ENCODE measurements at regions not wholly inside any gene's neighbourhood (a gene's known extent, or its start where the extent isn't known, plus 50 kb on each side); places are given as distances from the start of the nearest gene placed in this dataset.

GRCh38 chrX:125620715-125621587, 301.3 kb downstream of the TEX13C start:
- POLR2A ChIA-PET, result no interaction called here
- in situ Hi-C loops (cut with HindIII; ENCODE audit: extremely low pct_ligation_motif_present, low pct_unique_long_range_greater_than_20kb), result no loop called here
- intact Hi-C loops (cut with micrococcal nuclease; ENCODE audit: unreplicated experiment), result no loop called here

More at GRCh38 chrX:125620715-125621587, 301.3 kb downstream of the TEX13C start:
- CTCF ChIA-PET (ENCODE audit: low intra/inter-chr PET ratio, low total read pairs), result no interaction called here
- Histone ChIP-seq H3K27ac (ENCODE audit: extremely low read length, insufficient read depth, low read length) (no peak overlapping the region), H3K9ac (ENCODE audit: insufficient read depth, low read depth, low read length) (no peak overlapping the region), H3K4me3 (replicated peaks in 1 of 3; ENCODE audit: insufficient read depth in 1 of 3, low read depth in 2 of 3, low read length in 3 of 3) (no peak overlapping the region), H2AFZ (ENCODE audit: low read length) (no peak overlapping the region), H3K4me2 (ENCODE audit: low read depth, low read length) (no peak overlapping the region), H3K36me3 (replicated peaks in 1 of 2; ENCODE audit: control insufficient read depth in 1 of 2, insufficient read depth in 2 of 2, low read length in 2 of 2) (no peaks in the 10 kb centered on the region), H3K4me1 (ENCODE audit: insufficient read depth, low read length) (no peaks in the 10 kb centered on the region), H3K27me3 (ENCODE audit: control insufficient read depth in 1 of 2, insufficient read depth in 2 of 2, low read length in 2 of 2) (no peaks in the 10 kb centered on the region), H3K9me3 (ENCODE audit: low read length) (peaks cover 14% of the 10 kb centered on the region), H4K20me1 (ENCODE audit: insufficient read depth, low read length) (no peaks in the 10 kb centered on the region), H3K79me2 (ENCODE audit: insufficient read depth, low read length) (no peaks in the 10 kb centered on the region)
- TF ChIP-seq ZBTB2 (CRISPR knock-in tag; IDR thresholded peaks at IDR 0.05; ENCODE audit: low read depth) (no peak), ETS1 (CRISPR knock-in tag; IDR thresholded peaks at IDR 0.05) (no peak), JUNB (CRISPR knock-in tag; IDR thresholded peaks at IDR 0.05; ENCODE audit: borderline replicate concordance) (no peak), MAFF (IDR thresholded peaks at IDR 0.05; ENCODE audit: low read depth, low read length) (peak; percentile 38; the same call in 1 of the 2 replicates), RFX5 (IDR thresholded peaks at IDR 0.05; ENCODE audit: low read depth, low read length) (no peak), ZNF343 (CRISPR knock-in tag; IDR thresholded peaks at IDR 0.05) (no peak), ZNF326 (CRISPR knock-in tag; IDR thresholded peaks at IDR 0.05; ENCODE audit: borderline replicate concordance) (no peak), ZSCAN21 (CRISPR knock-in tag; IDR thresholded peaks at IDR 0.05; ENCODE audit: borderline replicate concordance) (no peak), ZFYVE20 (CRISPR knock-in tag; IDR thresholded peaks at IDR 0.05; ENCODE audit: borderline replicate concordance, low read depth) (no peak), ARID2 (CRISPR knock-in tag; IDR thresholded peaks at IDR 0.05; ENCODE audit: borderline replicate concordance) (no peak), ZBTB7B (CRISPR knock-in tag; IDR thresholded peaks at IDR 0.05) (no peak), MAFK (conservative IDR thresholded peaks at IDR 0.05 in 1 of 2, IDR thresholded peaks at IDR 0.05 in 1 of 2; ENCODE audit: low read length in 2 of 2) (peak in 1 of 2 experiments; percentile 65; a peak in 2 of 4 replicates)
- 25% methylated on average over 4 of the region's 7 CpGs for WGBS (ENCODE audit: low lambda C conversion rate)
- FAIRE-seq (no peak), DNase-seq (ENCODE audit: low spot score) (no peak), ATAC-seq (no peak)
- BruUV-seq (replicated peaks), result no TSS peak
